Right lobe of liver (tissue), 4 donors: ENCODE measurements at regions not wholly inside any gene's neighbourhood (a gene's known extent, or its start where the extent isn't known, plus 50 kb on each side); places are given as distances from the start of the nearest gene placed in this dataset.

Experiments
- CTCF ChIP-seq, 4 donors: fragments of 200-600 bp in 3 of 4; fragments of 450-650 bp in 1 of 4; IDR thresholded peaks; one replicate each; pipeline versions ENCODE4 v1.5.1 to v1.8.0; 2016 to 2022; ENCODE audit warnings: antibody characterized with exemption in 4 of 4, mild to moderate bottlenecking in 2 of 4
- POLR2A ChIP-seq: fragments of 450-650 bp; IDR thresholded peaks from one replicate; pipeline ENCODE4 v1.6.1; 2017; ENCODE audit warnings: antibody characterized with exemption, mild to moderate bottlenecking
- donor health status: DM: no; HTN: no; CAD: no.
- donor health status: DM: no; HTN: no; CAD: no.
- donor health status: DM: no; HTN: yes; CAD: no.

GRCh38 chr12:90829044-90829443 lies 125.9 kb downstream of the CCER1 start:
- TF ChIP-seq CTCF (IDR thresholded peaks at IDR 0.05) (no peak), POLR2A (no peak)
